H9 (cell line): ENCODE measurements at regions not wholly inside any gene's neighbourhood (a gene's known extent, or its start where the extent isn't known, plus 50 kb on each side); places are given as distances from the start of the nearest gene placed in this dataset.
"Not testable (repeated sequence)": the region's sequence is repeated elsewhere in the genome, so short reads cannot be mapped to it uniquely, and the experiment has no call there.

Experiments
- DNase-seq: peaks from one replicate; pipeline ENCODE4 v3.0.0-alpha.2; 2017
- H2AFZ ChIP-seq: one replicate; pipeline ENCODE4 v1.6.1; 2013; ENCODE audit warnings: mild to moderate bottlenecking, low read length, control low read depth, moderate library complexity
- H2AK5ac ChIP-seq: 2 replicates; pipeline ENCODE4 v1.6.1; 2013; ENCODE audit warnings: low read length, control low read depth, mixed read lengths; ENCODE audit not compliant: insufficient read length
- H2BK120ac ChIP-seq: one replicate; pipeline ENCODE4 v1.6.1; 2013; ENCODE audit warnings: low read depth, mild to moderate bottlenecking, low read length, control low read depth, inconsistent platforms; ENCODE audit not compliant: poor library complexity, severe bottlenecking
- H2BK12ac ChIP-seq: 2 replicates; pipeline ENCODE4 v1.6.1; 2013; ENCODE audit warnings: low read length, control low read depth, mixed read lengths, low read depth; ENCODE audit not compliant: insufficient read length
- H2BK15ac ChIP-seq: 2 replicates; pipeline ENCODE4 v1.6.1; 2013; ENCODE audit warnings: low read depth, low read length, control low read depth
- H2BK20ac ChIP-seq: one replicate; pipeline ENCODE4 v1.6.1; 2013; ENCODE audit warnings: low read depth, mild to moderate bottlenecking, low read length, control low read depth, inconsistent platforms; ENCODE audit not compliant: poor library complexity, severe bottlenecking
- H2BK5ac ChIP-seq: 2 replicates; pipeline ENCODE4 v1.6.1; 2013; ENCODE audit warnings: low read length, control low read depth, mixed read lengths; ENCODE audit not compliant: insufficient read length
- H3K14ac ChIP-seq: 2 replicates; pipeline ENCODE4 v1.6.1; 2013; ENCODE audit warnings: low read length, control low read depth; ENCODE audit not compliant: insufficient read depth
- H3K18ac ChIP-seq: 2 replicates; pipeline ENCODE4 v1.6.1; 2013; ENCODE audit warnings: low read depth, mild to moderate bottlenecking, mixed read lengths, low read length, control low read depth; ENCODE audit not compliant: insufficient read length
- H3K23ac ChIP-seq: 2 replicates; pipeline ENCODE4 v1.6.1; 2013; ENCODE audit warnings: low read length, control low read depth, mixed read lengths, low read depth; ENCODE audit not compliant: insufficient read length
- H3K23me2 ChIP-seq: 2 replicates; pipeline ENCODE4 v1.6.1; 2013; ENCODE audit warnings: low read depth, mild to moderate bottlenecking, mixed read lengths, low read length, control low read depth; ENCODE audit not compliant: insufficient read length, poor library complexity, severe bottlenecking
- H3K27ac ChIP-seq: 2 replicates; pipeline ENCODE4 v1.5.1; 2013; ENCODE audit warnings: low read length, control low read depth, mixed read lengths, low read depth; ENCODE audit not compliant: insufficient read length
- H3K27me3 ChIP-seq: 2 replicates; pipeline ENCODE4 v1.6.1; 2013; ENCODE audit warnings: low read length, control low read depth, inconsistent platforms; ENCODE audit not compliant: insufficient read depth
- H3K4ac ChIP-seq: 2 replicates; pipeline ENCODE4 v1.6.1; 2013; ENCODE audit warnings: low read depth, mild to moderate bottlenecking, control low read depth, inconsistent platforms, low read length, moderate library complexity
- H3K4me1 ChIP-seq: 2 replicates; pipeline ENCODE4 v1.6.1; 2013; ENCODE audit warnings: low read length, control low read depth, inconsistent platforms; ENCODE audit not compliant: insufficient read depth
- H3K4me2 ChIP-seq: 2 replicates; pipeline ENCODE4 v1.6.1; 2013; ENCODE audit warnings: low read length, control low read depth, mixed read lengths; ENCODE audit not compliant: insufficient read length, insufficient read depth
- H3K56ac ChIP-seq: 2 replicates; pipeline ENCODE4 v1.6.1; 2013; ENCODE audit warnings: low read depth, mild to moderate bottlenecking, mixed read lengths, low read length, control low read depth; ENCODE audit not compliant: insufficient read length
- H3K79me1 ChIP-seq: 2 replicates; pipeline ENCODE4 v1.6.1; 2013; ENCODE audit warnings: low read depth, mild to moderate bottlenecking, moderate library complexity, low read length, control low read depth, inconsistent platforms; ENCODE audit not compliant: insufficient read depth, poor library complexity, severe bottlenecking
- H3K79me2 ChIP-seq: 2 replicates; pipeline ENCODE4 v1.6.1; 2013; ENCODE audit warnings: low read length, control low read depth, inconsistent platforms; ENCODE audit not compliant: insufficient read depth
- H3K9ac ChIP-seq: 2 replicates; pipeline ENCODE4 v1.6.1; 2013; ENCODE audit warnings: low read length, control low read depth, mixed read lengths; ENCODE audit not compliant: insufficient read length; ENCODE audit errors: extremely low read depth
- H3K9me3 ChIP-seq: one replicate; pipeline ENCODE4 v1.6.1; 2013; ENCODE audit warnings: low read depth, low read length, inconsistent platforms; ENCODE audit not compliant: control insufficient read depth
- H3T11ph ChIP-seq: one replicate; pipeline ENCODE4 v1.6.1; 2013; ENCODE audit warnings: mild to moderate bottlenecking, low read length, control low read depth, inconsistent platforms
- H4K20me1 ChIP-seq: one replicate; pipeline ENCODE4 v1.6.1; 2013; ENCODE audit not compliant: control insufficient read depth, insufficient read length, insufficient read depth
- H4K5ac ChIP-seq: 2 replicates; pipeline ENCODE4 v1.6.1; 2013; ENCODE audit warnings: low read depth, mild to moderate bottlenecking, mixed read lengths, low read length, control low read depth; ENCODE audit not compliant: insufficient read length
- H4K8ac ChIP-seq: replicated peaks from 2 replicates; pipeline ENCODE4 v1.6.1; 2013; ENCODE audit warnings: low read length, control low read depth, mixed read lengths, low read depth; ENCODE audit not compliant: insufficient read length
- H4K91ac ChIP-seq: 2 replicates; pipeline ENCODE4 v1.6.1; 2013; ENCODE audit warnings: low read depth, mild to moderate bottlenecking, moderate library complexity, mixed read lengths, low read length, control low read depth; ENCODE audit not compliant: insufficient read length
- H3K27ac Mint-ChIP-seq, 3 experiments: 2 replicates in 2 of 3; 3 replicates in 1 of 3; pipeline ENCODE4 v1.8.0; 2020 to 2021; ENCODE audit warnings: mixed read lengths in 3 of 3, mild to moderate bottlenecking in 1 of 3, moderate library complexity in 1 of 3
- H3K27me3 Mint-ChIP-seq: 2 replicates; pipeline ENCODE4 v1.8.0; 2021; ENCODE audit warnings: low read depth, mild to moderate bottlenecking, moderate library complexity, mixed read lengths
- H3K36me3 Mint-ChIP-seq, 3 experiments: 2 replicates in 2 of 3; 3 replicates in 1 of 3; pipeline ENCODE4 v1.8.0; 2020 to 2021; ENCODE audit warnings: low read depth in 3 of 3, mixed read lengths in 3 of 3; ENCODE audit not compliant: insufficient read depth in 1 of 3
- H3K4me1 Mint-ChIP-seq, 2 experiments: 2 replicates each; pipeline ENCODE4 v1.8.0; 2020; ENCODE audit warnings: mixed read lengths in 2 of 2
- H3K4me3 Mint-ChIP-seq, 2 experiments: 2 replicates in 1 of 2; 3 replicates in 1 of 2; pipeline ENCODE4 v1.8.0; 2020 to 2021; ENCODE audit warnings: mild to moderate bottlenecking in 2 of 2, mixed read lengths in 2 of 2, moderate library complexity in 1 of 2
- H3K9me3 Mint-ChIP-seq, 2 experiments: 2 replicates in 1 of 2; 3 replicates in 1 of 2; pipeline ENCODE4 v1.8.0; 2020; ENCODE audit warnings: mild to moderate bottlenecking in 2 of 2, mixed read lengths in 2 of 2, moderate library complexity in 1 of 2
- WGBS: extraction: QIAGEN DNeasy Blood & Tissue Kit; methylation state at CpG from one replicate; pipeline ENCODE4 v1.1.7; 2013; ENCODE audit warnings: missing lambda C conversion rate, low lambda C conversion rate, mixed read lengths; ENCODE audit not compliant: insufficient read length; ENCODE audit errors: extremely low coverage; 5-methylcytosine and 5-hydroxymethylcytosine counted together

DNA sequence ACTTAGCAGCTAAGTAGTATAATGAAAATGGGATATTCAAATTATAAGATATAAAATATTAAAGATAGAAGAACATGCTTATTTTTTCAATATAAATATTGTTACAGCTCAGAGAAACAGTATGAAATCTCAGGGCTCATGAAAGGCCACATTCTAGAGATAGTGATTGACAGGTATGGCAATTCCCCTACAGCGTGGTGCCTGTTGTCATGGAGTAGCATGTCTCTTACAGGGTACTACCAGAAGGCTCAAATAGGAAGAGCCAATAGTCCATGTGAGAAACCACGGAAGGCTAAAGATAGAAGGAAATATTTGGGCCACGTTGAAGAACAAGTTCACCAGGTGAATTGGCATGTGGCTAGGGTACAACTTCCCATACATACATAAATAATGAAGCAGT lies 522.9 kb upstream of the ZNF337 start:
- not testable (repeated sequence) for H2BK5ac ChIP-seq, H3K27ac ChIP-seq, H4K5ac ChIP-seq, H3K9me3 Mint-ChIP-seq, H4K20me1 ChIP-seq, H3K27me3 ChIP-seq, H2BK120ac ChIP-seq, H3K36me3 Mint-ChIP-seq, H3K27me3 Mint-ChIP-seq, H3T11ph ChIP-seq, H3K18ac ChIP-seq, H3K9ac ChIP-seq, H3K4me2 ChIP-seq, H3K14ac ChIP-seq, H3K23me2 ChIP-seq, H2BK20ac ChIP-seq, H3K9me3 ChIP-seq, H3K79me2 ChIP-seq, H3K27ac Mint-ChIP-seq, H3K4me3 Mint-ChIP-seq, H3K79me1 ChIP-seq, H3K56ac ChIP-seq, DNase-seq, H4K8ac ChIP-seq, H2AFZ ChIP-seq, H3K23ac ChIP-seq, H2AK5ac ChIP-seq, H4K91ac ChIP-seq, H2BK15ac ChIP-seq, H3K4me1 ChIP-seq, H3K4me1 Mint-ChIP-seq, H3K4ac ChIP-seq, H2BK12ac ChIP-seq
- WGBS = no CpG with 5 or more reads among the region's 3 CpGs
